H1 (cell line): ENCODE measurements at regions not wholly inside any gene's neighbourhood (a gene's known extent, or its start where the extent isn't known, plus 50 kb on each side); places are given as distances from the start of the nearest gene placed in this dataset.

ENCODE experiments used
- CTCF ChIA-PET: fragments of 300-600 bp; sonication (Branson Sonifier 250); formaldehyde crosslinking; loops from one replicate; lab custom pipeline; 2021; ENCODE audit not compliant: partially characterized antibody; lab: Charles Lee
- POLR2A ChIA-PET: fragments of 300-600 bp; sonication (Branson Sonifier 250); formaldehyde crosslinking; loops from one replicate; lab custom pipeline; 2021; ENCODE audit warnings: inconsistent platforms; ENCODE audit not compliant: partially characterized antibody; lab: Charles Lee
- DNase-seq, 2 experiments: peaks; one replicate each; pipeline versions ENCODE4 v3.0.0 to v3.0.0-alpha.2; 2010 to 2022; ENCODE audit warnings: low spot score in 2 of 2, low read depth in 1 of 2, mixed read lengths in 1 of 2
- FAIRE-seq: peaks from 2 replicates; lab custom pipeline; 2011; peaks lifted over from hg19 to GRCh38; lab: Jason Lieb, UNC
- H2AFZ ChIP-seq: 2 replicates; pipeline ENCODE4 v1.8.1; 2012; ENCODE audit warnings: low read length, inconsistent platforms
- H2AK5ac ChIP-seq: 2 replicates; pipeline ENCODE4 v1.6.1; 2013; ENCODE audit warnings: low read depth, low read length
- H2BK120ac ChIP-seq: replicated peaks from 2 replicates; pipeline ENCODE3; 2013; ENCODE audit warnings: low read depth, low read length, inconsistent platforms
- H2BK12ac ChIP-seq: 2 replicates; pipeline ENCODE4 v1.6.1; 2013; ENCODE audit warnings: low read depth, low read length
- H2BK15ac ChIP-seq: 2 replicates; pipeline ENCODE4 v1.6.1; 2013; ENCODE audit warnings: low read length
- H2BK20ac ChIP-seq: 2 replicates; pipeline ENCODE4 v1.6.1; 2013; ENCODE audit warnings: low read length
- H2BK5ac ChIP-seq: 2 replicates; pipeline ENCODE4 v1.6.1; 2013; ENCODE audit warnings: low read depth, low read length
- H3K14ac ChIP-seq: 2 replicates; pipeline ENCODE4 v1.6.1; 2013; ENCODE audit warnings: inconsistent platforms; ENCODE audit not compliant: insufficient read length
- H3K18ac ChIP-seq: 2 replicates; pipeline ENCODE4 v1.6.1; 2013; ENCODE audit warnings: low read length; ENCODE audit errors: extremely low read depth
- H3K23ac ChIP-seq: 2 replicates; pipeline ENCODE4 v1.6.1; 2013; ENCODE audit warnings: inconsistent platforms; ENCODE audit not compliant: insufficient read length
- H3K23me2 ChIP-seq: 2 replicates; pipeline ENCODE4 v1.6.1; 2013; ENCODE audit warnings: low read depth, low read length
- H3K27ac ChIP-seq: 2 replicates; pipeline ENCODE4 v1.6.1; 2011; ENCODE audit warnings: low read depth, low read length, inconsistent platforms
- H3K27me3 ChIP-seq, 4 experiments: replicated peaks in 1 of 4; 1 replicate in 1 of 4; 2 replicates in 3 of 4; pipeline versions ENCODE4 v1.6.1 to v1.8.1; 2011 to 2013; ENCODE audit warnings: low read length in 3 of 4, mild to moderate bottlenecking in 3 of 4, inconsistent platforms in 2 of 4, mixed read lengths in 2 of 4, moderate library complexity in 1 of 4; ENCODE audit not compliant: control insufficient read depth in 3 of 4, insufficient read depth in 3 of 4; ENCODE audit errors: extremely low read depth in 1 of 4
- H3K36me3 ChIP-seq, 4 experiments: 2 replicates each; pipeline versions ENCODE4 v1.6.1 to v1.8.1; 2011 to 2013; ENCODE audit warnings: mild to moderate bottlenecking in 4 of 4, low read length in 3 of 4, moderate library complexity in 2 of 4, control low read depth in 1 of 4, inconsistent platforms in 1 of 4; ENCODE audit not compliant: insufficient read depth in 4 of 4, control insufficient read depth in 2 of 4
- H3K4ac ChIP-seq: replicated peaks from 2 replicates; pipeline ENCODE3; 2013; ENCODE audit warnings: low read length, low read depth, mixed read lengths, inconsistent platforms; ENCODE audit not compliant: insufficient read length
- H3K4me1 ChIP-seq, 4 experiments: replicated peaks in 1 of 4; 1 replicate in 1 of 4; 2 replicates in 3 of 4; pipeline versions ENCODE4 v1.6.1 to v1.8.1; 2011 to 2013; ENCODE audit warnings: low read length in 3 of 4, inconsistent platforms in 2 of 4, mixed read lengths in 1 of 4; ENCODE audit not compliant: insufficient read depth in 4 of 4, control insufficient read depth in 3 of 4
- H3K4me2 ChIP-seq, 2 experiments: 2 replicates each; pipeline versions ENCODE4 v1.6.1 to v1.8.1; 2011 to 2013; ENCODE audit warnings: low read depth in 2 of 2, low read length in 2 of 2, control low read depth in 1 of 2, inconsistent platforms in 1 of 2, mild to moderate bottlenecking in 1 of 2; ENCODE audit not compliant: insufficient read depth in 1 of 2
- H3K4me3 ChIP-seq, 4 experiments: fragments of 200-600, 300-600 bp in 1 of 4; sonication (generic), shearing (Covaris generic), sonication (Bioruptor Twin) in 1 of 4; 2 replicates each; pipeline versions ENCODE4 v1.5.1 to v1.8.1; 2011 to 2016; ENCODE audit warnings: low read length in 4 of 4, low read depth in 3 of 4, control low read depth in 2 of 4, inconsistent platforms in 2 of 4, mild to moderate bottlenecking in 2 of 4, mixed read lengths in 1 of 4, moderate library complexity in 1 of 4; ENCODE audit not compliant: insufficient read depth in 2 of 4; ENCODE audit errors: extremely low read depth in 1 of 4
- H3K56ac ChIP-seq: replicated peaks from 2 replicates; pipeline ENCODE3; 2013; ENCODE audit warnings: low read depth, mild to moderate bottlenecking, mixed read lengths, low read length, inconsistent platforms; ENCODE audit not compliant: insufficient read length
- H3K79me1 ChIP-seq: 2 replicates; pipeline ENCODE4 v1.6.1; 2013; ENCODE audit warnings: low read depth, low read length, control low read depth
- H3K79me2 ChIP-seq, 2 experiments: 2 replicates each; pipeline versions ENCODE4 v1.6.1 to v1.8.1; 2012 to 2013; ENCODE audit warnings: low read length in 2 of 2, mild to moderate bottlenecking in 2 of 2, inconsistent platforms in 1 of 2; ENCODE audit not compliant: insufficient read depth in 2 of 2, control insufficient read depth in 1 of 2
- H3K9ac ChIP-seq, 4 experiments: replicated peaks in 1 of 4; 1 replicate in 1 of 4; 2 replicates in 3 of 4; pipeline versions ENCODE4 v1.6.1 to v1.8.1; 2011 to 2013; ENCODE audit warnings: low read depth in 3 of 4, low read length in 3 of 4, control low read depth in 2 of 4, mild to moderate bottlenecking in 2 of 4, moderate library complexity in 2 of 4, inconsistent platforms in 1 of 4; ENCODE audit errors: extremely low read depth in 1 of 4
- H3K9me3 ChIP-seq, 2 experiments: 2 replicates each; pipeline versions ENCODE4 v1.6.1 to v1.8.1; 2012 to 2013; ENCODE audit warnings: mild to moderate bottlenecking in 2 of 2, moderate library complexity in 2 of 2, control low read depth in 1 of 2, inconsistent platforms in 1 of 2, low read depth in 1 of 2, low read length in 1 of 2, mixed read lengths in 1 of 2; ENCODE audit not compliant: insufficient read depth in 2 of 2
- H4K20me1 ChIP-seq, 2 experiments: replicated peaks in 1 of 2; 2 replicates each; pipeline versions ENCODE3 to v1.8.1; 2011 to 2013; ENCODE audit warnings: inconsistent platforms in 2 of 2, low read length in 2 of 2, mild to moderate bottlenecking in 1 of 2; ENCODE audit not compliant: insufficient read depth in 2 of 2, control insufficient read depth in 1 of 2
- H4K5ac ChIP-seq: 2 replicates; pipeline ENCODE4 v1.6.1; 2013; ENCODE audit warnings: low read length, low read depth, mixed read lengths, inconsistent platforms; ENCODE audit not compliant: insufficient read length
- H4K8ac ChIP-seq: 2 replicates; pipeline ENCODE4 v1.8.0; 2013; ENCODE audit warnings: mild to moderate bottlenecking, moderate library complexity, low read length, inconsistent platforms; ENCODE audit not compliant: insufficient read depth; ENCODE audit errors: extremely low read depth
- H4K91ac ChIP-seq: replicated peaks from 2 replicates; pipeline ENCODE3; 2013; ENCODE audit warnings: low read length, mixed read lengths, inconsistent platforms; ENCODE audit not compliant: insufficient read length
- BCL11A ChIP-seq, 2 experiments: IDR thresholded peaks; one replicate each; pipeline ENCODE4 v1.6.1; 2011; ENCODE audit warnings: low read depth in 2 of 2, low read length in 2 of 2, mild to moderate bottlenecking in 2 of 2
- CBX5 ChIP-seq: fragments of 300-800, 300-1000 bp; sonication (generic); IDR thresholded peaks from 2 replicates; pipeline ENCODE4 v1.7.1; 2016; ENCODE audit warnings: antibody characterized with exemption, low read length, low read depth
- CHD1 ChIP-seq: IDR thresholded peaks from 2 replicates; pipeline ENCODE4 v1.6.1; 2012; ENCODE audit warnings: low read depth, low read length, improper control_type of control experiment
- HDAC6 ChIP-seq: IDR thresholded peaks from one replicate; pipeline ENCODE4 v1.7.1; 2012; ENCODE audit warnings: low read depth, mild to moderate bottlenecking, inconsistent platforms, low read length, moderate library complexity
- JUN ChIP-seq: IDR thresholded peaks from 2 replicates; pipeline ENCODE4 v1.6.1; 2011; ENCODE audit warnings: low read depth, mild to moderate bottlenecking, improper control_type of control experiment, low read length
- RFX5 ChIP-seq: IDR thresholded peaks from 2 replicates; pipeline ENCODE4 v1.6.1; 2011; ENCODE audit warnings: low read depth, low read length, improper control_type of control experiment, borderline replicate concordance
- SIRT6 ChIP-seq: IDR thresholded peaks from one replicate; pipeline ENCODE4 v1.7.1; 2012; ENCODE audit warnings: low read length, inconsistent platforms
- SUZ12 ChIP-seq: fragments of 200-600 bp; sonication (generic); IDR thresholded peaks from 2 replicates; pipeline ENCODE4 v1.6.1; 2012; ENCODE audit warnings: mild to moderate bottlenecking, inconsistent platforms, low read length, moderate library complexity, mixed read lengths
- TCF12 ChIP-seq: IDR thresholded peaks from 2 replicates; pipeline ENCODE4 v1.6.1; 2011; ENCODE audit warnings: low read depth, mild to moderate bottlenecking, low read length
- WGBS, 2 experiments: shearing (Covaris generic) in 1 of 2; methylation state at CpG; one replicate each; pipeline versions ENCODE4 v1.1.6 to v1.1.7; 2013 to 2015; ENCODE audit warnings: low lambda C conversion rate in 2 of 2, mixed read lengths in 2 of 2, inconsistent platforms in 1 of 2, low coverage in 1 of 2, missing lambda C conversion rate in 1 of 2; ENCODE audit not compliant: insufficient replicate concordance in 2 of 2, insufficient coverage in 1 of 2, insufficient read length in 1 of 2; ENCODE audit errors: extremely low coverage in 1 of 2, missing lambda C conversion rate in 1 of 2; 5-methylcytosine and 5-hydroxymethylcytosine counted together
- TF ChIP-seq, protein P1 (sequence below): IDR thresholded peaks from 2 replicates; pipeline ENCODE4 v1.6.1; 2012; ENCODE audit warnings: low read length, inconsistent platforms
- TF ChIP-seq, protein P2 (sequence below): IDR thresholded peaks from 2 replicates; pipeline ENCODE4 v1.6.1; 2011; ENCODE audit warnings: low read depth, mild to moderate bottlenecking, low read length; ENCODE audit not compliant: insufficient read depth

DNA sequence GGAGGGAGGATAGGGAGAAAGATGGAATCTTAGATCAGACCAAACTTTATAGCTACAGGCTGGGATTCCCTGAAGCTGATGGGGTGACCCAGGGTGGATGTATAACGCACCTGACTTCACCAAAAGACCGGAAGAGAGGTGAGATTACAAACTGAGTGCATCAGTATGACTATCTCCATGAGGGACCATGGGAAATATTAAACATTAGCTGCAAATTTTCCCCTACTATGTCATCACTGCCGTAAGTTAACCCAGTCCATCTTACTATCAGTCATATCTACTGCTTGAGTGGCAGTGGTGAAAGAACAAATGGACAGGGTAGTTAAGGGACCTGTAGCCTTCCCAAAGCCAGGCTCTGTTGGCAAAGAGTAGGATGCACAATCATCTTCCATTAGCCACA lies 368.3 kb downstream of the EFNA5 start:
- Histone ChIP-seq H4K5ac (no peak overlapping the region), H3K79me1 (no peaks in the 10 kb centered on the region), H3K4me3 (no peak overlapping the region), H2BK15ac (no peak overlapping the region), H2BK120ac (no peak overlapping the region), H4K20me1 (no peaks in the 10 kb centered on the region), H2BK20ac (no peak overlapping the region), H2AK5ac (no peak overlapping the region), H3K23me2 (no peaks in the 10 kb centered on the region), H3K9me3 (no peaks in the 10 kb centered on the region), H2BK12ac (no peak overlapping the region), H3K9ac (no peak overlapping the region), H3K4ac (no peak overlapping the region), H3K36me3 (no peaks in the 10 kb centered on the region), H3K56ac (no peak overlapping the region), H3K27ac (no peak overlapping the region), H2AFZ (no peak overlapping the region), H3K4me2 (no peak overlapping the region), H3K14ac (no peak overlapping the region), H3K18ac (no peak overlapping the region), H2BK5ac (no peak overlapping the region), H3K79me2 (no peaks in the 10 kb centered on the region), H3K23ac (no peak overlapping the region), H4K8ac (no peak overlapping the region), H3K4me1 (peaks cover 0 to 4% (median 1%) of the 10 kb centered on the region in 4 experiments; a peak in 3 of 7 replicates), H4K91ac (no peak overlapping the region), H3K27me3 (no peaks in the 10 kb centered on the region)
- ChIA-PET POLR2A (no interaction called here), CTCF (interaction anchor here (1.0 kb wide), 1 partner anchor 11 kb away, joined by 3 read pairs; no protein-coding TSS in a partner anchor)
- 96% methylated on average over 3 of the region's 3 CpGs; no CpG with 5 or more reads in 1 of the 2 experiments for WGBS, 2 experiments
- FAIRE-seq (no peak), DNase-seq (no peak)
- TF ChIP-seq CHD1, result no peak
- TF ChIP-seq CBX5, result no peak
- TF ChIP-seq, protein P1, sequence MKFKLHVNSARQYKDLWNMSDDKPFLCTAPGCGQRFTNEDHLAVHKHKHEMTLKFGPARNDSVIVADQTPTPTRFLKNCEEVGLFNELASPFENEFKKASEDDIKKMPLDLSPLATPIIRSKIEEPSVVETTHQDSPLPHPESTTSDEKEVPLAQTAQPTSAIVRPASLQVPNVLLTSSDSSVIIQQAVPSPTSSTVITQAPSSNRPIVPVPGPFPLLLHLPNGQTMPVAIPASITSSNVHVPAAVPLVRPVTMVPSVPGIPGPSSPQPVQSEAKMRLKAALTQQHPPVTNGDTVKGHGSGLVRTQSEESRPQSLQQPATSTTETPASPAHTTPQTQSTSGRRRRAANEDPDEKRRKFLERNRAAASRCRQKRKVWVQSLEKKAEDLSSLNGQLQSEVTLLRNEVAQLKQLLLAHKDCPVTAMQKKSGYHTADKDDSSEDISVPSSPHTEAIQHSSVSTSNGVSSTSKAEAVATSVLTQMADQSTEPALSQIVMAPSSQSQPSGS, result no peak
- no peak for TF ChIP-seq HDAC6
- TF ChIP-seq SUZ12, result no peak
- no peak for TF ChIP-seq RFX5
- no peak for TF ChIP-seq JUN
- no peak for TF ChIP-seq TCF12
- TF ChIP-seq, protein P2, sequence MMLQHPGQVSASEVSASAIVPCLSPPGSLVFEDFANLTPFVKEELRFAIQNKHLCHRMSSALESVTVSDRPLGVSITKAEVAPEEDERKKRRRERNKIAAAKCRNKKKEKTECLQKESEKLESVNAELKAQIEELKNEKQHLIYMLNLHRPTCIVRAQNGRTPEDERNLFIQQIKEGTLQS, result no peak
- no peak for TF ChIP-seq SIRT6
- TF ChIP-seq BCL11A (IDR thresholded peaks at IDR 0.05; ENCODE audit: low read depth in 2 of 2, low read length in 2 of 2), result no peak
